Loucy (cell line): ENCODE measurements at regions not wholly inside any gene's neighbourhood (a gene's known extent, or its start where the extent isn't known, plus 50 kb on each side); places are given as distances from the start of the nearest gene placed in this dataset.

Experiments
- H2AFZ ChIP-seq: fragments of 200-600 bp; sonication (generic); 2 replicates; pipeline ENCODE4 v1.6.0; 2016; ENCODE audit warnings: antibody characterized with exemption, mild to moderate bottlenecking, low read length, moderate library complexity
- H3F3A ChIP-seq: fragments of 200-600 bp; 2 replicates; pipeline ENCODE4 v1.6.0; 2016; ENCODE audit warnings: antibody characterized with exemption, low read depth, mild to moderate bottlenecking
- H3K27me3 ChIP-seq: fragments of 200-600 bp; sonication (generic); 2 replicates; pipeline ENCODE4 v1.6.1; 2014; ENCODE audit warnings: low read length, mild to moderate bottlenecking; ENCODE audit not compliant: insufficient read depth, poor library complexity, severe bottlenecking
- H3K36me3 ChIP-seq: fragments of 200-600 bp; sonication (generic); 2 replicates; pipeline ENCODE4 v1.6.1; 2016; ENCODE audit warnings: low read length; ENCODE audit not compliant: insufficient read depth
- H3K4me1 ChIP-seq: fragments of 200-600 bp; sonication (generic); 2 replicates; pipeline ENCODE4 v1.5.1; 2014; ENCODE audit warnings: low read length, mild to moderate bottlenecking; ENCODE audit not compliant: insufficient read depth, poor library complexity, severe bottlenecking
- H3K4me2 ChIP-seq: fragments of 200-600 bp; sonication (generic); 2 replicates; pipeline ENCODE4 v1.6.0; 2014; ENCODE audit warnings: antibody characterized with exemption, low read length, low read depth, mild to moderate bottlenecking; ENCODE audit not compliant: poor library complexity, severe bottlenecking
- H3K4me3 ChIP-seq: fragments of 200-600 bp; sonication (generic); 2 replicates; pipeline ENCODE4 v1.5.1; 2014; ENCODE audit warnings: low read length, mild to moderate bottlenecking, mixed read lengths; ENCODE audit not compliant: poor library complexity, severe bottlenecking
- H3K79me2 ChIP-seq: fragments of 200-600 bp; sonication (generic); 2 replicates; pipeline ENCODE4 v1.6.1; 2014; ENCODE audit warnings: low read length; ENCODE audit not compliant: insufficient read depth
- H3K9ac ChIP-seq: fragments of 200-600 bp; sonication (generic); 2 replicates; pipeline ENCODE4 v1.6.0; 2014; ENCODE audit warnings: mild to moderate bottlenecking, low read depth, low read length, moderate library complexity; ENCODE audit not compliant: poor library complexity, severe bottlenecking
- H3K9me2 ChIP-seq: fragments of 200-600 bp; sonication (generic); replicated peaks from 2 replicates; pipeline ENCODE4 v1.6.1; 2016; ENCODE audit warnings: low read depth, low read length, mixed read lengths
- H3K9me3 ChIP-seq: fragments of 200-600 bp; sonication (generic); 2 replicates; pipeline ENCODE4 v1.6.1; 2014; ENCODE audit warnings: mild to moderate bottlenecking, antibody characterized with exemption, low read length, low read depth; ENCODE audit not compliant: insufficient read depth
- H4K20me1 ChIP-seq: fragments of 200-600 bp; sonication (generic); 2 replicates; pipeline ENCODE4 v1.6.0; 2014; ENCODE audit warnings: antibody characterized with exemption, low read length, mild to moderate bottlenecking; ENCODE audit not compliant: insufficient read depth, poor library complexity, severe bottlenecking
- CTCF ChIP-seq: fragments of 200-600 bp; sonication (generic); conservative IDR thresholded peaks from 2 replicates; pipeline ENCODE4 v1.5.1; 2014; ENCODE audit warnings: mild to moderate bottlenecking, antibody characterized with exemption, low read length
- EZH2phosphoT487 ChIP-seq: fragments of 200-600 bp; IDR thresholded peaks from 2 replicates; pipeline ENCODE4 v1.6.1; 2018; ENCODE audit warnings: antibody characterized with exemption, mild to moderate bottlenecking, moderate library complexity, borderline replicate concordance

GRCh38 chr16:17858061-17858460 is 387.3 kb upstream of the XYLT1 start:
- H4K20me1 ChIP-seq = no peaks in the 10 kb centered on the region
- H3K4me3 ChIP-seq = no peak overlapping the region
- no peak for TF ChIP-seq CTCF
- TF ChIP-seq EZH2phosphoT487 = no peak
- H3K79me2 ChIP-seq = no peaks in the 10 kb centered on the region
- H3K9me3 ChIP-seq = no peaks in the 10 kb centered on the region; the same call in 1 of the 2 replicates
- H3K4me2 ChIP-seq = no peak overlapping the region
- no peaks in the 10 kb centered on the region for H3K9me2 ChIP-seq
- no peaks in the 10 kb centered on the region for H3F3A ChIP-seq
- no peaks in the 10 kb centered on the region for H3K4me1 ChIP-seq
- no peaks in the 10 kb centered on the region for H3K36me3 ChIP-seq
- no peak overlapping the region for H3K9ac ChIP-seq
- no peak overlapping the region for H2AFZ ChIP-seq
- no peaks in the 10 kb centered on the region for H3K27me3 ChIP-seq

- Histone ChIP-seq H2AFZ (no peak overlapping the region), H3K27me3 (no peaks in the 10 kb centered on the region), H3K36me3 (no peaks in the 10 kb centered on the region), H3K4me3 (no peak overlapping the region), H3K79me2 (no peaks in the 10 kb centered on the region), H3F3A (no peaks in the 10 kb centered on the region), H4K20me1 (no peaks in the 10 kb centered on the region), H3K9me3 (no peaks in the 10 kb centered on the region; the same call in 1 of the 2 replicates), H3K9ac (no peak overlapping the region), H3K4me1 (no peaks in the 10 kb centered on the region), H3K9me2 (no peaks in the 10 kb centered on the region), H3K4me2 (no peak overlapping the region)
- TF ChIP-seq CTCF (no peak), EZH2phosphoT487 (no peak)
Observed at GRCh38 chr16:17853958-17854357, 383.2 kb upstream of the XYLT1 start.

GRCh38 chr16:17852977-17853702 is 382.4 kb upstream of the XYLT1 start:
- no peaks in the 10 kb centered on the region for H3K27me3 ChIP-seq
- H3K4me1 ChIP-seq = no peaks in the 10 kb centered on the region
- H3K4me3 ChIP-seq = no peak overlapping the region
- H4K20me1 ChIP-seq = no peaks in the 10 kb centered on the region
- no peaks in the 10 kb centered on the region for H3K9me2 ChIP-seq
- H3K79me2 ChIP-seq = no peaks in the 10 kb centered on the region
- H2AFZ ChIP-seq = no peak overlapping the region
- H3K36me3 ChIP-seq = no peaks in the 10 kb centered on the region
- TF ChIP-seq CTCF (no peak), EZH2phosphoT487 (no peak)
- H3K4me2 ChIP-seq = no peak overlapping the region
- H3K9me3 ChIP-seq = no peaks in the 10 kb centered on the region; the same call in 1 of the 2 replicates
- H3F3A ChIP-seq = no peaks in the 10 kb centered on the region
- H3K9ac ChIP-seq = no peak overlapping the region
